Heart right ventricle (tissue), 16 donors: ENCODE measurements at regions not wholly inside any gene's neighbourhood (a gene's known extent, or its start where the extent isn't known, plus 50 kb on each side); places are given as distances from the start of the nearest gene placed in this dataset.

Source experiments
- ATAC-seq, 8 donors: fragments of 200-7000 bp; cut with Tn5 transposase; one replicate each; pipeline ENCODE4 v1.9.1; 2020; ENCODE audit warnings: mild to moderate bottlenecking in 8 of 8, moderate library complexity in 8 of 8, moderate number of reproducible peaks in 1 of 8
- DNase-seq, 2 donors: peaks; one replicate each; pipeline ENCODE4 v3.0.0-alpha.2; 2020
- H3K27ac ChIP-seq, 10 donors: fragments of 200-600 bp; sonication (generic) in 2 of 10; one replicate each; pipeline versions ENCODE4 v1.5.0 to v1.8.0; 2020 to 2022; ENCODE audit warnings: mild to moderate bottlenecking in 3 of 10
- H3K27me3 ChIP-seq, 7 donors: fragments of 200-600 bp; one replicate each; pipeline ENCODE4 v1.8.0; 2021 to 2022; ENCODE audit warnings: mild to moderate bottlenecking in 2 of 7
- H3K36me3 ChIP-seq, 9 donors: fragments of 200-600 bp; sonication (generic) in 1 of 9; one replicate each; pipeline versions ENCODE4 v1.5.0 to v1.8.0; 2020 to 2022; ENCODE audit warnings: mild to moderate bottlenecking in 2 of 9
- H3K4me1 ChIP-seq, 9 donors: fragments of 200-600 bp; sonication (generic) in 1 of 9; one replicate each; pipeline versions ENCODE4 v1.5.0 to v1.8.0; 2020 to 2022; ENCODE audit warnings: mild to moderate bottlenecking in 4 of 9
- H3K4me3 ChIP-seq, 10 donors: fragments of 200-600 bp; sonication (generic) in 2 of 10; one replicate each; pipeline versions ENCODE4 v1.5.0 to v1.8.0; 2020 to 2022; ENCODE audit warnings: mild to moderate bottlenecking in 7 of 10, moderate library complexity in 2 of 10
- H3K9me3 ChIP-seq, 11 donors: fragments of 200-600 bp in 10 of 11; sonication (generic) in 2 of 11; one replicate each; pipeline versions ENCODE4 v1.5.0 to v1.8.0; 2013 to 2022; ENCODE audit warnings: mild to moderate bottlenecking in 2 of 11, control low read depth in 1 of 11, moderate library complexity in 1 of 11
- WGBS, 2 donors: extraction: QIAGEN DNeasy Blood & Tissue Kit; methylation state at CpG; one replicate each; pipeline ENCODE4 v1.1.7; 2013; ENCODE audit warnings: inconsistent platforms in 1 of 2; 5-methylcytosine and 5-hydroxymethylcytosine counted together
- intact Hi-C, 10 donors: fragments of 100-400 bp; cut with DNase I; formaldehyde crosslinking; loops; one replicate each; pipeline versions ENCODE4 v1.11.1 to v1.14.2; 2022
- TF ChIP-seq, protein P1 (sequence below), 9 donors: fragments of 200-600 bp; sonication (generic) in 2 of 9; IDR thresholded peaks; one replicate each; pipeline versions ENCODE4 v1.5.0 to v1.8.0; 2021 to 2022; ENCODE audit warnings: antibody characterized with exemption in 9 of 9, mild to moderate bottlenecking in 5 of 9, moderate library complexity in 1 of 9
- donor health status: Arrhythmogenic right ventricular cardiomyopathy.
- donor health status: ischemic (EF 13 %, LVEDD 7.1; RV severe dilation, severe dysfunction).
- donor health status: healthy with polysubstance abuse.
- donor health status: DM: no; HTN: yes; CAD: no.
- donor health status: DM: no; HTN: no; CAD: no.
- donor health status: ischemic (EF 25% LVEDD 6.9; RV normal size, moderate dysfunction).
- donor health status: ischemic (EF 25% LVEDD 5.7; RV mildly dilated, moderate dysfunction).
- donor health status: healthy.
- donor health status: DM: yes; HTN: yes; CAD: no.
- donor health status: Ischemic cardiomyopathy.
- donor health status: ischemic (EF 35%, LVEDD 5.7; RV mildly dilated, moderate dysfunction).
- donor health status: nonischemic (EF 11% LVEDD 7.7; RV severe dilation, severe dysfunction).
- donor health status: DM: yes; HTN: yes; CAD: no.
- donor health status: PGD.
- donor health status: ischemic (EF 29% LVEDD 5.4; RV normal size, mild dysfunction).
- donor health status: nonischemic (EF 23%, LVEDD 6.1; RV moderate dilation, normal function).

DNA sequence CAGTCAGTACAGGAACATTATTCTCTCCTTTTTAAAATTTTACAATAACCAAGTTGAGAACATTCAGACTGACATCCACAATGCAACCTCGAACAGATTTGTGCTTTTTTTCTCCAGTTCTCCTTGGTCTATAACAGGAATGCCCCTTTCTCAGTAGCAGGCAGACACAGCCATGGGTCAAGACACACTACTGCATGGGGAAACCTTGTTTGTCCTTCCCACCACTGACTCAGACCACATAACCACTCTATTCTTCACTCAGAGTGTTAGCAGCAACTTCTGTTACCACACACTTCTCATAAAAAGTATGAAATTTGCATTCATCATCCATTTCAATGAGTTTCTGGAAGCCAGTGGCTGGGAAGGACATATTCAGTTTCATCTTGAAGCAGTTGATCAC lies 421.7 kb downstream of the ADRA2A start:
- TF ChIP-seq, protein P1, sequence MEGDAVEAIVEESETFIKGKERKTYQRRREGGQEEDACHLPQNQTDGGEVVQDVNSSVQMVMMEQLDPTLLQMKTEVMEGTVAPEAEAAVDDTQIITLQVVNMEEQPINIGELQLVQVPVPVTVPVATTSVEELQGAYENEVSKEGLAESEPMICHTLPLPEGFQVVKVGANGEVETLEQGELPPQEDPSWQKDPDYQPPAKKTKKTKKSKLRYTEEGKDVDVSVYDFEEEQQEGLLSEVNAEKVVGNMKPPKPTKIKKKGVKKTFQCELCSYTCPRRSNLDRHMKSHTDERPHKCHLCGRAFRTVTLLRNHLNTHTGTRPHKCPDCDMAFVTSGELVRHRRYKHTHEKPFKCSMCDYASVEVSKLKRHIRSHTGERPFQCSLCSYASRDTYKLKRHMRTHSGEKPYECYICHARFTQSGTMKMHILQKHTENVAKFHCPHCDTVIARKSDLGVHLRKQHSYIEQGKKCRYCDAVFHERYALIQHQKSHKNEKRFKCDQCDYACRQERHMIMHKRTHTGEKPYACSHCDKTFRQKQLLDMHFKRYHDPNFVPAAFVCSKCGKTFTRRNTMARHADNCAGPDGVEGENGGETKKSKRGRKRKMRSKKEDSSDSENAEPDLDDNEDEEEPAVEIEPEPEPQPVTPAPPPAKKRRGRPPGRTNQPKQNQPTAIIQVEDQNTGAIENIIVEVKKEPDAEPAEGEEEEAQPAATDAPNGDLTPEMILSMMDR (IDR thresholded peaks at IDR 0.05) = no peak
- Histone ChIP-seq H3K36me3 (no peaks in the 10 kb centered on the region), H3K9me3 (peaks cover 0 to 9% (median 1%) of the 10 kb centered on the region in 11 donors), H3K4me3 (no peak overlapping the region), H3K4me1 (no peaks in the 10 kb centered on the region), H3K27ac (no peak overlapping the region), H3K27me3 (peaks cover 0 to 13% (median 0%) of the 10 kb centered on the region in 7 donors)
- intact Hi-C loops = no loop called here
- no peak for DNase-seq
- no peak for ATAC-seq
- 36 to 45% methylated on average over 1 of the region's 1 CpG for WGBS, 2 donors

- Histone ChIP-seq H3K27ac (no peak overlapping the region), H3K4me1 (no peaks in the 10 kb centered on the region), H3K9me3 (peaks cover 0 to 18% (median 0%) of the 10 kb centered on the region in 11 donors), H3K36me3 (no peaks in the 10 kb centered on the region), H3K4me3 (no peak overlapping the region), H3K27me3 (no peaks in the 10 kb centered on the region)
- TF ChIP-seq, protein P1 (IDR thresholded peaks at IDR 0.05) = no peak
- ATAC-seq (no peak), DNase-seq (no peak)
- intact Hi-C loops = no loop called here
These were observed 427.5 kb downstream of the ADRA2A start for GRCh38 chr10:111504376-111504775.

- Histone ChIP-seq H3K4me3 (no peak overlapping the region), H3K9me3 (peaks cover 0 to 18% (median 0%) of the 10 kb centered on the region in 11 donors), H3K36me3 (no peaks in the 10 kb centered on the region), H3K4me1 (no peaks in the 10 kb centered on the region), H3K27ac (no peak overlapping the region), H3K27me3 (no peaks in the 10 kb centered on the region)
- 26 to 31% methylated on average over 3 of the region's 3 CpGs for WGBS, 2 donors
- intact Hi-C loops = no loop called here
- DNase-seq = no peak
- no peak for ATAC-seq
- TF ChIP-seq, protein P1 (IDR thresholded peaks at IDR 0.05) = no peak
These were observed 429.6 kb downstream of the ADRA2A start for GRCh38 chr10:111506266-111507034.

GRCh38 chr10:111511751-111512150 lies 434.9 kb downstream of the ADRA2A start:
- 88 to 96% methylated on average over 1 of the region's 1 CpG for WGBS, 2 donors
- Histone ChIP-seq H3K4me1 (no peaks in the 10 kb centered on the region), H3K4me3 (no peak overlapping the region), H3K36me3 (no peaks in the 10 kb centered on the region), H3K27ac (no peak overlapping the region), H3K9me3 (no peaks in the 10 kb centered on the region), H3K27me3 (peaks cover 0 to 11% (median 0%) of the 10 kb centered on the region in 7 donors)
- ATAC-seq (no peak), DNase-seq (no peak)
- intact Hi-C loops = no loop called here
- TF ChIP-seq, protein P1 (IDR thresholded peaks at IDR 0.05) = no peak
